A673 (cell line): ENCODE measurements at regions not wholly inside any gene's neighbourhood (a gene's known extent, or its start where the extent isn't known, plus 50 kb on each side); places are given as distances from the start of the nearest gene placed in this dataset.

Experiments used
- BruUV-seq: library from RNA; stranded (reverse); fragments of 400-500 nt; replicated peaks from 2 replicates; lab custom pipeline; 2021; lab: Mats Ljungman, UMichigan
- CTCF ChIA-PET: fragments of 300-600 bp; sonication (Branson Sonifier 250); formaldehyde crosslinking; loops from one replicate; lab custom pipeline; 2022; ENCODE audit warnings: antibody characterized with exemption; lab: Charles Lee
- POLR2A ChIA-PET: fragments of 300-600 bp; sonication (Branson Sonifier 250); formaldehyde crosslinking; loops from one replicate; lab custom pipeline; 2022; ENCODE audit warnings: antibody characterized with exemption; ENCODE audit not compliant: low non-redundant PET; lab: Charles Lee
- DNase-seq: peaks from one replicate; pipeline ENCODE4 v3.0.0-alpha.2; 2015; ENCODE audit warnings: low spot score
- H3K27ac ChIP-seq: fragments of 200-600 bp; sonication (generic); 2 replicates; pipeline ENCODE4 v1.5.1; 2016; ENCODE audit warnings: mixed run types, low read depth, mild to moderate bottlenecking, mixed read lengths, antibody characterized with exemption, low read length; ENCODE audit not compliant: poor library complexity, severe bottlenecking
- H3K27me3 ChIP-seq: fragments of 200-600 bp; sonication (generic); replicated peaks from 2 replicates; pipeline ENCODE4 v1.6.1; 2017; ENCODE audit warnings: mixed run types, low read depth, mild to moderate bottlenecking, mixed read lengths, antibody characterized with exemption, low read length; ENCODE audit not compliant: insufficient read depth, poor library complexity
- H3K36me3 ChIP-seq: fragments of 200-600 bp; sonication (generic); 2 replicates; pipeline ENCODE4 v1.6.1; 2016; ENCODE audit warnings: mixed run types, mild to moderate bottlenecking, mixed read lengths, antibody characterized with exemption, low read length; ENCODE audit not compliant: insufficient read depth, poor library complexity, severe bottlenecking
- H3K4me1 ChIP-seq: fragments of 200-600 bp; sonication (generic); 2 replicates; pipeline ENCODE4 v1.6.1; 2017; ENCODE audit warnings: mixed run types, mild to moderate bottlenecking, mixed read lengths, antibody characterized with exemption, low read length; ENCODE audit not compliant: insufficient read depth, poor library complexity, severe bottlenecking
- H3K4me3 ChIP-seq: fragments of 200-600 bp; sonication (generic); 2 replicates; pipeline ENCODE4 v1.5.1; 2016; ENCODE audit warnings: low read depth, mixed run types, mild to moderate bottlenecking, mixed read lengths, low read length; ENCODE audit not compliant: poor library complexity, severe bottlenecking
- H3K9me3 ChIP-seq: fragments of 200-600 bp; sonication (generic); 2 replicates; pipeline ENCODE4 v1.6.1; 2016; ENCODE audit warnings: mixed run types, low read depth, mild to moderate bottlenecking, mixed read lengths, antibody characterized with exemption, low read length; ENCODE audit not compliant: poor library complexity, severe bottlenecking
- EZH2 ChIP-seq: fragments of 200-600 bp; sonication (generic); IDR thresholded peaks from 2 replicates; pipeline ENCODE4 v1.6.1; 2017; ENCODE audit warnings: borderline replicate concordance, low read depth, mild to moderate bottlenecking, mixed read lengths, antibody characterized with exemption, low read length; ENCODE audit not compliant: poor library complexity, severe bottlenecking
- intact Hi-C: fragments of 100-400 bp; cut with micrococcal nuclease; formaldehyde crosslinking; loops from one replicate; pipeline ENCODE4 v1.10.0; 2022; ENCODE audit not compliant: unreplicated experiment
- TF ChIP-seq, protein P1 (sequence below): fragments of 300-800, 200-600 bp; sonication (generic); conservative IDR thresholded peaks from 2 replicates; pipeline ENCODE4 v1.5.1; 2017; ENCODE audit warnings: low read depth, mild to moderate bottlenecking, antibody characterized with exemption, low read length, moderate library complexity, mixed read lengths

DNA sequence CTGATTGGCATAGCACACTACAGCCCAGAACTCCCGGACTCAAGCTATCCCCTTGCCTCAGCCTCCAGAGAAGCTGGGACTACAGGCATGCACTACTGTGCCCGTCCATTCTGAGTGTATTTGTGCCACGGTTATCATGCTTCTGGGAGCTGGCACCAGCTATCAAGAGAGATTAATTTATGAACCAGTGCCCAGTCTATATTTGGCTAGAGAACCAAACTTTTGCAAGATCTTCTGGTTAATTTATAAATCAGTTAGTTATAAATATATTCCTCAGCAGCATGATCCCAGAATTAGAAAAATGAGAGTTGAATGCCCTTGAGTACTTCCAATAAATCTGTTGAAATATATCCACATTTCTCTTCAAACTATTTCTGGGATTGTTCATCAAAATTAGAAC lies 67.5 kb upstream of the OR5AN1 start:
- POLR2A ChIA-PET: no interaction called here
- H3K9me3 ChIP-seq: no peaks in the 10 kb centered on the region
- CTCF ChIA-PET: interaction anchor here (0.6 kb wide), 1 partner anchor 32 kb away, joined by 3 read pairs; no protein-coding TSS in a partner anchor
- TF ChIP-seq, protein P1, sequence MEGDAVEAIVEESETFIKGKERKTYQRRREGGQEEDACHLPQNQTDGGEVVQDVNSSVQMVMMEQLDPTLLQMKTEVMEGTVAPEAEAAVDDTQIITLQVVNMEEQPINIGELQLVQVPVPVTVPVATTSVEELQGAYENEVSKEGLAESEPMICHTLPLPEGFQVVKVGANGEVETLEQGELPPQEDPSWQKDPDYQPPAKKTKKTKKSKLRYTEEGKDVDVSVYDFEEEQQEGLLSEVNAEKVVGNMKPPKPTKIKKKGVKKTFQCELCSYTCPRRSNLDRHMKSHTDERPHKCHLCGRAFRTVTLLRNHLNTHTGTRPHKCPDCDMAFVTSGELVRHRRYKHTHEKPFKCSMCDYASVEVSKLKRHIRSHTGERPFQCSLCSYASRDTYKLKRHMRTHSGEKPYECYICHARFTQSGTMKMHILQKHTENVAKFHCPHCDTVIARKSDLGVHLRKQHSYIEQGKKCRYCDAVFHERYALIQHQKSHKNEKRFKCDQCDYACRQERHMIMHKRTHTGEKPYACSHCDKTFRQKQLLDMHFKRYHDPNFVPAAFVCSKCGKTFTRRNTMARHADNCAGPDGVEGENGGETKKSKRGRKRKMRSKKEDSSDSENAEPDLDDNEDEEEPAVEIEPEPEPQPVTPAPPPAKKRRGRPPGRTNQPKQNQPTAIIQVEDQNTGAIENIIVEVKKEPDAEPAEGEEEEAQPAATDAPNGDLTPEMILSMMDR: no peak
- TF ChIP-seq EZH2: no peak
- no peak overlapping the region for H3K4me3 ChIP-seq
- intact Hi-C loops: no loop called here
- no peak overlapping the region for H3K27ac ChIP-seq
- H3K4me1 ChIP-seq: no peaks in the 10 kb centered on the region
- no TSS peak for BruUV-seq
- H3K36me3 ChIP-seq: no peaks in the 10 kb centered on the region
- DNase-seq: no peak
- H3K27me3 ChIP-seq: peaks cover 7% of the 10 kb centered on the region

DNA sequence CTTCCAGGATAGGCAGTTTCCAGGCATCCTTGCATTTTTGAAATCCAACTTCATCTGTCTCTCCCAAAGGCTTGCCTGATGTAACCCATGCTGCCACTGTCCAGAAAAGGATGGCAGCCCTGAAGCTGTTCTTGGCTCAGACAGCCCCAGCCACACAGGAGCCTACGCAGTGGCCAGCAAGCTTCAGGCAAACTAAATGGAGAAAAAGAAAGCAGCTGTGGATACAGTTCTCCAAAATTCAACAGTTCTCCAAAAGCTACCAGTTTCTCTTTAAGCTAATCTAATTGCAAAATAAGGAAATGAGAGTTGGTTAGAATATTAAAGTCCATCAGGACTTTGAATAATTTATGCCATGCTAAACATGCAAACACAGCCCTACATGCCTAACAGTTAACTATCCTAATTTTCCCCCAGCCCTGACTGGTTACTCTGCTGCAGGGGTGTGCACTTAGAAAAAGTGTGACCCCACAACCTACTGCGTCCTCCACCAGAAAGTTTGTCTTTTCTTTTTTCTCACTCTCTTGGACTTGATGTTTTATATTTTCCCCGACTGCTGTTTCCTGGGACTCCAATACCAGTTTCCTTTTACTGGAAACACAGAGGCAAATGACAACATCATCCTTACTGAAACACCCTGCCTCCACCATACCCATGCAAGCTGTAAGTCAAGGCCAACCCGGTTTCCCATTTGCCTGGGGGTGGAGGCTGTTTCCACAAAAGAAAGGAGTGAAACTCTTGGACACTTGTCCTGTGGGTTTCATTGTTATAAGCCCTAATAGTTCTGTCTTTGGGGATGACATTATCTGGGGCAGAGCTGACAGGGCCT lies 69.1 kb upstream of the OR5AN1 start:
- POLR2A ChIA-PET: no interaction called here
- intact Hi-C loops: no loop called here
- DNase-seq: no peak
- TF ChIP-seq, protein P1: no peak
- no peak for TF ChIP-seq EZH2
- H3K27ac ChIP-seq: no peak overlapping the region
- H3K36me3 ChIP-seq: no peaks in the 10 kb centered on the region
- no peaks in the 10 kb centered on the region for H3K9me3 ChIP-seq
- H3K4me1 ChIP-seq: no peaks in the 10 kb centered on the region
- H3K4me3 ChIP-seq: no peak overlapping the region
- no TSS peak for BruUV-seq
- CTCF ChIA-PET: no interaction called here
- peaks cover 7% of the 10 kb centered on the region for H3K27me3 ChIP-seq

DNA sequence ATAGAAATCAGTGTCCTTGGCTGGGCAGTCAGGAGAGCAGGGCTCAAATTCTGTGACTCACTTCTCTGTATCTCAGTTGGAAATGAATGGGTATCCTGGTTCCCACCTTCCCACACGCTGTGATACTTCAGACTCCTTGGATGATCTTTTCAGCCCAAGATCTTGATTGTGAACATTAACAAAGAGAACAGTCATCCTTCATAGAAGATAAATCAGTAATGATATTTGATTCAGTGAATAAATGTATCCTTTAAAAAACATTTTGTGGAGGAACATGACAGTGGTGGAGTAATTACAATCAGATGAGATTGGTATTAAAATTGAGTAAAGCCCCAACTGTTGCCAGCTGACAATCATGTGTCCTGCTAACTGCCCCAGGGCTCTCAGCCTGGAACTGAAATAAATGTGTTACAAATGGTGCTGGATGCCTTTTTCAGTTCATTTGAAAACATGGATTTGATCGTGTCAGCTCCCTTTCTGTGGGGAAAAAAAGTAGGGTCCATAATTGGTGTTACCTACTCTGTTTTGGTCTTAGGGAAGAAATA lies 72.9 kb upstream of the OR5AN1 start:
- no peak overlapping the region for H3K27ac ChIP-seq
- no peaks in the 10 kb centered on the region for H3K4me1 ChIP-seq
- no peaks in the 10 kb centered on the region for H3K9me3 ChIP-seq
- no peaks in the 10 kb centered on the region for H3K36me3 ChIP-seq
- no peak for DNase-seq
- peaks cover 7% of the 10 kb centered on the region for H3K27me3 ChIP-seq
- POLR2A ChIA-PET: no interaction called here
- intact Hi-C loops: no loop called here
- H3K4me3 ChIP-seq: no peak overlapping the region
- BruUV-seq: no TSS peak
- CTCF ChIA-PET: interaction anchor here (0.5 kb wide), 1 partner anchor 96 kb away, joined by 3 read pairs; no protein-coding TSS in a partner anchor
- TF ChIP-seq, protein P1: no peak
- no peak for TF ChIP-seq EZH2
